ENCODE measurements at regions not wholly inside any gene's neighbourhood (a gene's known extent, or its start where the extent isn't known, plus 50 kb on each side); places are given as distances from the start of the nearest gene placed in this dataset.

- TF ChIP-seq CTCF (IDR thresholded peaks at IDR 0.05; ENCODE audit: insufficient read depth, low read length) (no peak), POLR2AphosphoS5 (IDR thresholded peaks at IDR 0.05; ENCODE audit: low read depth) (no peak), SPI1 (IDR thresholded peaks at IDR 0.05; ENCODE audit: borderline replicate concordance, low read depth) (no peak)
- TF ChIP-seq, protein P1, sequence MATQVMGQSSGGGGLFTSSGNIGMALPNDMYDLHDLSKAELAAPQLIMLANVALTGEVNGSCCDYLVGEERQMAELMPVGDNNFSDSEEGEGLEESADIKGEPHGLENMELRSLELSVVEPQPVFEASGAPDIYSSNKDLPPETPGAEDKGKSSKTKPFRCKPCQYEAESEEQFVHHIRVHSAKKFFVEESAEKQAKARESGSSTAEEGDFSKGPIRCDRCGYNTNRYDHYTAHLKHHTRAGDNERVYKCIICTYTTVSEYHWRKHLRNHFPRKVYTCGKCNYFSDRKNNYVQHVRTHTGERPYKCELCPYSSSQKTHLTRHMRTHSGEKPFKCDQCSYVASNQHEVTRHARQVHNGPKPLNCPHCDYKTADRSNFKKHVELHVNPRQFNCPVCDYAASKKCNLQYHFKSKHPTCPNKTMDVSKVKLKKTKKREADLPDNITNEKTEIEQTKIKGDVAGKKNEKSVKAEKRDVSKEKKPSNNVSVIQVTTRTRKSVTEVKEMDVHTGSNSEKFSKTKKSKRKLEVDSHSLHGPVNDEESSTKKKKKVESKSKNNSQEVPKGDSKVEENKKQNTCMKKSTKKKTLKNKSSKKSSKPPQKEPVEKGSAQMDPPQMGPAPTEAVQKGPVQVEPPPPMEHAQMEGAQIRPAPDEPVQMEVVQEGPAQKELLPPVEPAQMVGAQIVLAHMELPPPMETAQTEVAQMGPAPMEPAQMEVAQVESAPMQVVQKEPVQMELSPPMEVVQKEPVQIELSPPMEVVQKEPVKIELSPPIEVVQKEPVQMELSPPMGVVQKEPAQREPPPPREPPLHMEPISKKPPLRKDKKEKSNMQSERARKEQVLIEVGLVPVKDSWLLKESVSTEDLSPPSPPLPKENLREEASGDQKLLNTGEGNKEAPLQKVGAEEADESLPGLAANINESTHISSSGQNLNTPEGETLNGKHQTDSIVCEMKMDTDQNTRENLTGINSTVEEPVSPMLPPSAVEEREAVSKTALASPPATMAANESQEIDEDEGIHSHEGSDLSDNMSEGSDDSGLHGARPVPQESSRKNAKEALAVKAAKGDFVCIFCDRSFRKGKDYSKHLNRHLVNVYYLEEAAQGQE (IDR thresholded peaks at IDR 0.05; ENCODE audit: insufficient replicate concordance, low read depth): no peak
Observed at GRCh38 chr11:32224580-32224979, 133.7 kb downstream of the RCN1 start.
